Left lobe of liver (tissue), 2 donors: ENCODE measurements at regions not wholly inside any gene's neighbourhood (a gene's known extent, or its start where the extent isn't known, plus 50 kb on each side); places are given as distances from the start of the nearest gene placed in this dataset.
A peak's percentile ranks its signal among the peaks of the same experiment; 100 is the strongest.
"Not testable (repeated sequence)": the region's sequence is repeated elsewhere in the genome, so short reads cannot be mapped to it uniquely, and the experiment has no call there.

Experiments used
- ATAC-seq: fragments of 200-7000 bp; cut with Tn5 transposase; one replicate; pipeline ENCODE4 v1.9.1; 2020; ENCODE audit warnings: mild to moderate bottlenecking, moderate library complexity
- DNase-seq: peaks from one replicate; pipeline ENCODE4 v3.0.0-alpha.2; 2020; ENCODE audit warnings: low spot score
- donor health status: DM: no; HTN: no; CAD: no; lungs with moderate emphysema.
- donor health status: DM: no; HTN: yes; CAD: no.

GRCh38 chr12:73460212-73460611, 1077.4 kb upstream of the ATXN7L3B start:
- ATAC-seq (no peak), DNase-seq (no peak)

- DNase-seq (no peak), ATAC-seq (no peak)
Observed at GRCh38 chr12:73465106-73465505, 1072.5 kb upstream of the ATXN7L3B start.

GRCh38 chr12:73486256-73486655, 1051.4 kb upstream of the ATXN7L3B start:
- no peak for ATAC-seq
- DNase-seq: no peak

GRCh38 chr12:73506611-73507010, 1031.0 kb upstream of the ATXN7L3B start:
- no peak for DNase-seq
- no peak for ATAC-seq

- DNase-seq (no peak), ATAC-seq (no peak)
Observed at GRCh38 chr12:73514672-73515071, 1023.0 kb upstream of the ATXN7L3B start.

- ATAC-seq: no peak
- DNase-seq: no peak
Observed at GRCh38 chr12:73517859-73518258, 1019.8 kb upstream of the ATXN7L3B start.

- DNase-seq: no peak
- no peak for ATAC-seq
Observed at GRCh38 chr12:73529231-73529630, 1008.4 kb upstream of the ATXN7L3B start.

- ATAC-seq (peak; percentile 54), DNase-seq (no peak)
Observed at GRCh38 chr12:73529954-73530353, 1007.7 kb upstream of the ATXN7L3B start.

GRCh38 chr12:73531752-73532151, 1005.9 kb upstream of the ATXN7L3B start:
- DNase-seq (no peak), ATAC-seq (peak; percentile 61)

GRCh38 chr12:73547421-73547820, 990.2 kb upstream of the ATXN7L3B start:
- no peak for ATAC-seq
- DNase-seq: no peak

GRCh38 chr12:73585136-73585535, 952.5 kb upstream of the ATXN7L3B start:
- no peak for ATAC-seq
- DNase-seq: no peak

GRCh38 chr12:73589220-73589619, 948.4 kb upstream of the ATXN7L3B start:
- no peak for DNase-seq
- no peak for ATAC-seq

GRCh38 chr12:73598626-73599025, 939.0 kb upstream of the ATXN7L3B start:
- ATAC-seq (no peak), DNase-seq (no peak)

- ATAC-seq (no peak), DNase-seq (no peak)
Observed at GRCh38 chr12:73599268-73599667, 938.4 kb upstream of the ATXN7L3B start.

- not testable (repeated sequence) for ATAC-seq
Observed at GRCh38 chr12:73605925-73606324, 931.7 kb upstream of the ATXN7L3B start.

GRCh38 chr12:73612551-73612950, 925.1 kb upstream of the ATXN7L3B start:
- ATAC-seq (no peak), DNase-seq (no peak)

More at GRCh38 chr12:73605925-73606324, 931.7 kb upstream of the ATXN7L3B start:
- not testable (repeated sequence) for DNase-seq

- ATAC-seq (no peak), DNase-seq (no peak)
Observed at GRCh38 chr12:73623421-73623820, 914.2 kb upstream of the ATXN7L3B start.

- no peak for DNase-seq
- no peak for ATAC-seq
Observed at GRCh38 chr12:73625226-73625625, 912.4 kb upstream of the ATXN7L3B start.

- DNase-seq: no peak
Observed at GRCh38 chr12:73629171-73629570, 908.5 kb upstream of the ATXN7L3B start.

GRCh38 chr12:73629893-73630831, 907.5 kb upstream of the ATXN7L3B start:
- DNase-seq (no peak), ATAC-seq (no peak)

More at GRCh38 chr12:73629171-73629570, 908.5 kb upstream of the ATXN7L3B start:
- ATAC-seq: no peak

GRCh38 chr12:73632191-73632590, 905.4 kb upstream of the ATXN7L3B start:
- no peak for DNase-seq
- no peak for ATAC-seq

- ATAC-seq (no peak), DNase-seq (no peak)
Observed at GRCh38 chr12:73632661-73633060, 905.0 kb upstream of the ATXN7L3B start.

GRCh38 chr12:73639397-73639796, 898.2 kb upstream of the ATXN7L3B start:
- ATAC-seq: not testable (repeated sequence)

More at GRCh38 chr12:73639397-73639796, 898.2 kb upstream of the ATXN7L3B start:
- not testable (repeated sequence) for DNase-seq
